Brain microvascular endothelial cell (primary cell): ENCODE measurements at regions not wholly inside any gene's neighbourhood (a gene's known extent, or its start where the extent isn't known, plus 50 kb on each side); places are given as distances from the start of the nearest gene placed in this dataset.

Experiments
- DNase-seq: peaks from one replicate; pipeline ENCODE4 v3.0.0-alpha.2; 2020
- H3K27ac ChIP-seq: fragments of 250-450 bp; sonication (Bioruptor Pico); 2 replicates; pipeline ENCODE4 v1.5.1; 2020; ENCODE audit warnings: mild to moderate bottlenecking, moderate library complexity
- H3K27me3 ChIP-seq: fragments of 250-450 bp; sonication (Bioruptor Pico); replicated peaks from 2 replicates; pipeline ENCODE4 v1.5.1; 2020; ENCODE audit warnings: mild to moderate bottlenecking
- H3K36me3 ChIP-seq: fragments of 250-450 bp; sonication (Bioruptor Pico); replicated peaks from 2 replicates; pipeline ENCODE4 v1.5.1; 2020; ENCODE audit warnings: mild to moderate bottlenecking
- H3K4me3 ChIP-seq: 2 replicates; pipeline ENCODE4 v1.5.1; 2011; ENCODE audit warnings: low read depth, mild to moderate bottlenecking, control low read depth, low read length, moderate library complexity
- CTCF ChIP-seq: IDR thresholded peaks from 2 replicates; pipeline ENCODE4 v1.5.1; 2011; ENCODE audit warnings: low read depth, mild to moderate bottlenecking, moderate library complexity, low read length, control low read depth, inconsistent platforms; ENCODE audit errors: missing control alignments
- in situ Hi-C: cut with HindIII; loops from 2 replicates; pipeline ENCODE4 v1.10.0; 2017; ENCODE audit warnings: low sequenced_read_pairs, low pct_ligation_motif_present

GRCh38 chr2:60149176-60149575, 404.3 kb downstream of the BCL11A start:
- Histone ChIP-seq H3K36me3 (no peaks in the 10 kb centered on the region), H3K27me3 (no peaks in the 10 kb centered on the region), H3K4me3 (no peak overlapping the region), H3K27ac (no peak overlapping the region)
- DNase-seq, result no peak
- no peak for TF ChIP-seq CTCF
- in situ Hi-C loops, result no loop called here

GRCh38 chr2:60148716-60149115, 404.7 kb downstream of the BCL11A start:
- no peaks in the 10 kb centered on the region for H3K36me3 ChIP-seq
- no peak overlapping the region for H3K4me3 ChIP-seq
- H3K27ac ChIP-seq, result no peak overlapping the region
- no peaks in the 10 kb centered on the region for H3K27me3 ChIP-seq
- TF ChIP-seq CTCF, result no peak
- in situ Hi-C loops, result no loop called here
- no peak for DNase-seq

GRCh38 chr2:60140185-60140584, 413.3 kb downstream of the BCL11A start:
- TF ChIP-seq CTCF, result no peak
- H3K4me3 ChIP-seq, result no peak overlapping the region
- no peaks in the 10 kb centered on the region for H3K27me3 ChIP-seq
- no peak for DNase-seq
- no peaks in the 10 kb centered on the region for H3K36me3 ChIP-seq
- in situ Hi-C loops, result no loop called here
- no peak overlapping the region for H3K27ac ChIP-seq

- no peak overlapping the region for H3K4me3 ChIP-seq
- H3K27me3 ChIP-seq, result no peaks in the 10 kb centered on the region
- no peak for DNase-seq
- no peak for TF ChIP-seq CTCF
- H3K36me3 ChIP-seq, result no peaks in the 10 kb centered on the region
- H3K27ac ChIP-seq, result no peak overlapping the region
- in situ Hi-C loops, result no loop called here
Measured at GRCh38 chr2:60136913-60137312, 416.5 kb downstream of the BCL11A start.

- Histone ChIP-seq H3K27me3 (no peaks in the 10 kb centered on the region), H3K4me3 (no peak overlapping the region), H3K27ac (no peak overlapping the region), H3K36me3 (no peaks in the 10 kb centered on the region)
- DNase-seq, result no peak
- TF ChIP-seq CTCF, result no peak
- in situ Hi-C loops, result no loop called here
Measured at GRCh38 chr2:60127191-60127590, 426.3 kb downstream of the BCL11A start.

- DNase-seq, result no peak
- in situ Hi-C loops, result no loop called here
- TF ChIP-seq CTCF, result no peak
- no peak overlapping the region for H3K27ac ChIP-seq
- no peaks in the 10 kb centered on the region for H3K27me3 ChIP-seq
- H3K36me3 ChIP-seq, result no peaks in the 10 kb centered on the region
- no peak overlapping the region for H3K4me3 ChIP-seq
Measured at GRCh38 chr2:60125611-60126426, 427.6 kb downstream of the BCL11A start.
